CD4-positive, alpha-beta T cell treated with Interleukin-21 for 1 hour (primary cell): ENCODE measurements at regions not wholly inside any gene's neighbourhood (a gene's known extent, or its start where the extent isn't known, plus 50 kb on each side); places are given as distances from the start of the nearest gene placed in this dataset.
"Not testable (repeated sequence)": the region's sequence is repeated elsewhere in the genome, so short reads cannot be mapped to it uniquely, and the experiment has no call there.

Experiments used
- DNase-seq: peaks from one replicate; pipeline ENCODE4 v3.0.0-alpha.2; 2020

- DNase-seq = no peak
These were observed 1233.8 kb upstream of the WWC1 start for GRCh38 chr5:167057665-167058064.

- DNase-seq = no peak
These were observed 1229.8 kb upstream of the WWC1 start for GRCh38 chr5:167061695-167062094.

GRCh38 chr5:167063116-167063515, 1228.3 kb upstream of the WWC1 start:
- DNase-seq = no peak

- no peak for DNase-seq
These were observed 1227.7 kb upstream of the WWC1 start for GRCh38 chr5:167063788-167064187.

- DNase-seq = no peak
These were observed 1227.2 kb upstream of the WWC1 start for GRCh38 chr5:167064198-167064776.

- DNase-seq = no peak
These were observed 1225.7 kb upstream of the WWC1 start for GRCh38 chr5:167065794-167066193.

- DNase-seq = no peak
These were observed 1219.3 kb upstream of the WWC1 start for GRCh38 chr5:167071981-167072610.

GRCh38 chr5:167081561-167081960, 1209.9 kb upstream of the WWC1 start:
- no peak for DNase-seq

- no peak for DNase-seq
These were observed 1194.6 kb upstream of the WWC1 start for GRCh38 chr5:167096816-167097215.

GRCh38 chr5:167104351-167104750, 1187.1 kb upstream of the WWC1 start:
- no peak for DNase-seq

- no peak for DNase-seq
These were observed 1185.5 kb upstream of the WWC1 start for GRCh38 chr5:167105941-167106340.

- DNase-seq = no peak
These were observed 1183.8 kb upstream of the WWC1 start for GRCh38 chr5:167107684-167108083.

GRCh38 chr5:167108266-167108665, 1183.2 kb upstream of the WWC1 start:
- DNase-seq = not testable (repeated sequence)

- DNase-seq = no peak
These were observed 1178.9 kb upstream of the WWC1 start for GRCh38 chr5:167112556-167112955.

GRCh38 chr5:167122267-167122666, 1169.2 kb upstream of the WWC1 start:
- DNase-seq = no peak

GRCh38 chr5:167123126-167123525, 1168.3 kb upstream of the WWC1 start:
- no peak for DNase-seq

GRCh38 chr5:167128581-167128980, 1162.9 kb upstream of the WWC1 start:
- DNase-seq = no peak

- DNase-seq = no peak
These were observed 1150.7 kb upstream of the WWC1 start for GRCh38 chr5:167140548-167141291.

- no peak for DNase-seq
These were observed 1147.7 kb upstream of the WWC1 start for GRCh38 chr5:167143716-167144115.

- DNase-seq = no peak
These were observed 1145.6 kb upstream of the WWC1 start for GRCh38 chr5:167145841-167146240.

GRCh38 chr5:167147879-167148278, 1143.6 kb upstream of the WWC1 start:
- DNase-seq = no peak

- no peak for DNase-seq
These were observed 1140.8 kb upstream of the WWC1 start for GRCh38 chr5:167150661-167151060.

GRCh38 chr5:167152561-167152960, 1138.9 kb upstream of the WWC1 start:
- DNase-seq = no peak

- no peak for DNase-seq
These were observed 1135.9 kb upstream of the WWC1 start for GRCh38 chr5:167155387-167156005.
